ENCODE measurements at regions not wholly inside any gene's neighbourhood (a gene's known extent, or its start where the extent isn't known, plus 50 kb on each side); places are given as distances from the start of the nearest gene placed in this dataset.
A peak's percentile ranks its signal among the peaks of the same experiment; 100 is the strongest.
"Not testable (repeated sequence)": the region's sequence is repeated elsewhere in the genome, so short reads cannot be mapped to it uniquely, and the experiment has no call there.

DNA sequence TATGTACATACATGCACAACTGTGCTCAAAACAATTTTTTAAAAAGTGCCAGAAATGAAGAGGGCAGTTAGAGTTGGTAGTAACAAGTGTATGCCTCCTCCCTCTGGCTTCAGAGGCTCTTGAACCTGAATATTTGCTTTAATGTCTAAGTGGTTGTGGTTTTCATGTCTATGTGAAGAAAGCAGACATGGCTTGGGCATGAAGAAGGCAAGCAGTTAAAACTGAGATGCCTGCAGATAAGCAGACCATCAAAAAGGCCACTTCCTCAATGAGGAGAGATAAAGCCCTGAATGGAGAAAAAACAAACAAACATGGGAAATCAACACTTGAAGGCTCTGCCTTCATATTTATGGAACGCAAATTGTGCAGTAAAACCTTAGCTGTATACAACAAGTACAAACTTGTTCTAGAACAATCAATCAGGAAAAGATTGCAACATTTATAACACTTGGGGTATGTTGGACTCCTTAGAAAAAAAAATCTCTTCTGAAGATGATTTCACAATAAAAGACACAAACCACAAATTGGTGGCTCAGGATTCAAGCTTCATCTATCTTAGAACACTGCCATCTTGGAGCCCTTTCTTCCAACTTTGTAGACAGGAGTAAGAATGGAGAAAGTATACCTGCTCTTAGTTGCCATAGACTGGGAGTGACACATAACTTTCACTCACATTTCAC is 52.7 kb upstream of the PLA2G4A start:
- DNase-seq, result peak; percentile 35

DNA sequence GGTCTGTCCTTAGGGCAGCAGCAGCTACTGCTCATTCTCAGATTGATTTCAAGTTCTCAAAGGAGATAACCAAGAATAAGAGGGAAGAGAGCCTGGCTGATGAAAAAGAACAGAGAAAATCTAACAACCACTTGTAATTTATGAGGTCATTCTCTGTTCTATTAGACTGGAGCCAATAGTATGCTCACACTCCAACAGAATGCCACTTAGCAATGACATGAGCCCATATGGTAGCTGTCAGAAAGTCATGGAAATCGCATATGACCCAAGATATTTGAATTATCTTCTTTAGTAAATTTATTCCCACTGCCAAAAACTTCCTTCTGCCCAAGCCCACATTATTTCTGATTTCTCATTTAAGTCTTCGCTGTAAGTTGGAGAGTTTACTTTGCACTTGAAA is 53.7 kb upstream of the PLA2G4A start:
- DNase-seq, result no peak

- no peak for DNase-seq
Measured at GRCh38 chr1:186772228-186772627, 56.5 kb upstream of the PLA2G4A start.

GRCh38 chr1:186770421-186770820 is 58.3 kb upstream of the PLA2G4A start:
- DNase-seq, result no peak

DNA sequence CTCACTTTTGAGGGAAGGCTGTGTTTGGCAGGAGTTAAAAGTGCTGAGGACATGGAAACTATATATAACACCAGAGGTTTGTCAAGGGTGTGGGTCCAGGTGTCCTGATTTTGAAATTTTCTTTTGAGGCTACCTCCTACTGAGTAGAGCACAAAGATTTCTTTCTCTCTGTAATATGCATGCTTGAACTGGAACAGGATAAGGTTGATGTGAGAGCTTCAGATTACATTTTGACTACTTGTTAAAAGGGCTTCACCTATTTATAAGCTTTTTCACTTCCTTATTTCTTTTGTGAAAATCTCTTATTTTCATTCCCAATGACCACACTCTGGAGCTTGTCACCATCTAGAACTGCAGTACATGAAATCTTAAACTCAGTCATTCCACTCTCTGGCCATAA is 59.8 kb upstream of the PLA2G4A start:
- DNase-seq, result no peak

DNA sequence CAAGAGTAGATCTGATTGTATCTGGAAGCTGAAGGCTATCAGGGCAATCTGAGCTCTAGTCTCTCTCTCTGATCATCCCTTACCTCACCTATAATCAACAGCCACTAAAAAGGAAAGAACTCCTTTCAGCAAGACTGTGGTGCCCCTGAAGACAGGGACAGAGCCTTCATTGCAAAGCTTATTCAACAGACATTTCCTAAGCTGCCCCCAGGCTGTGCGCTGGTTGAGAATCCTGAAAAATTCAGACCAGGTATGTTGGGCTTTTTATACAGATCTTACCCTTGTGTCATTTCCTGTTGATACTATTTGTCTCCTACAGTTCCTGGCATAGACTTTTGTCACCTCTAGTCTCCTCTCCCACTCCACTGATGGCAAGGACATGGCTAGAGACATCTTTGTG is 63.3 kb upstream of the PLA2G4A start:
- DNase-seq, result no peak

DNA sequence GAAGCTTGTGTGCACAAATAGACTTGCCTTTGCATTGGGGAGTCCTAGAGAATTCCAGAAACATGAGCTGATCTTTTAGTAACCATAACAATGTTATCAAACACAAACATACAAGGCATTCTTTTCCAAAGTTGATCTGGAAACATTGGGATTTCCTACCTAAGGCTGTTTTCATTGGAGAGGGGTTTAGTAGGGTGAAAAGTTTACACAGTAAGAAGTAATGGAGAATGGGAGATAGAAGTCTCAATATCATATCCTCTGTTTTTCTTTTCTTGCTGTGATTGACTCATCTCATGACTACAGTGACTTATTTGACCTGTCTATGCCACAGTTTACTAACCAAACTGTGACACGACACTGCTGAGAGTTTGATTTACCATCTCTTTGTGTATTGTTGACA is 65.6 kb upstream of the PLA2G4A start:
- DNase-seq, result no peak

DNA sequence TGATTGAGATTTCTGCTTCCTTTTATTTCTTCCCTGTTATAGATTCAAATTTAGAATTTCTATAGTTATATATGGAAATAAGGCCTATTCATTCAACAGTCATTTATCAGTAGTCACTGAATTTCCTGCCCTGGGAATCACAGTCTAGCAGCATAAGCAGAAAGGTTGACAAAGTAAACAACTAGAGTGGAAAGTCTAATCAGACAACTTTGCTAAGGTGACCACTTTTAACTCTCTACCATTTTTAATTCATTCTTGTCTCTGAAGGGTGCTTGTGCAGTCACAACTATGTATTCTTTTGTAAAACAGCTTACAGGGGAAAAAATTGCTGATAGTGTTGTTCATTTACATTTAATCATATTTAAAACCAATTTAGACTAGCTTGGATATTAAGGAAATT is 66.1 kb upstream of the PLA2G4A start:
- DNase-seq, result no peak

GRCh38 chr1:186761358-186761757 is 67.4 kb upstream of the PLA2G4A start:
- DNase-seq, result no peak

GRCh38 chr1:186760446-186760845 is 68.3 kb upstream of the PLA2G4A start:
- DNase-seq, result peak; percentile 53

GRCh38 chr1:186758896-186759606 is 69.7 kb upstream of the PLA2G4A start:
- not testable (repeated sequence) for DNase-seq

- DNase-seq, result no peak
Measured at GRCh38 chr1:186757851-186758250, 70.9 kb upstream of the PLA2G4A start.

DNA sequence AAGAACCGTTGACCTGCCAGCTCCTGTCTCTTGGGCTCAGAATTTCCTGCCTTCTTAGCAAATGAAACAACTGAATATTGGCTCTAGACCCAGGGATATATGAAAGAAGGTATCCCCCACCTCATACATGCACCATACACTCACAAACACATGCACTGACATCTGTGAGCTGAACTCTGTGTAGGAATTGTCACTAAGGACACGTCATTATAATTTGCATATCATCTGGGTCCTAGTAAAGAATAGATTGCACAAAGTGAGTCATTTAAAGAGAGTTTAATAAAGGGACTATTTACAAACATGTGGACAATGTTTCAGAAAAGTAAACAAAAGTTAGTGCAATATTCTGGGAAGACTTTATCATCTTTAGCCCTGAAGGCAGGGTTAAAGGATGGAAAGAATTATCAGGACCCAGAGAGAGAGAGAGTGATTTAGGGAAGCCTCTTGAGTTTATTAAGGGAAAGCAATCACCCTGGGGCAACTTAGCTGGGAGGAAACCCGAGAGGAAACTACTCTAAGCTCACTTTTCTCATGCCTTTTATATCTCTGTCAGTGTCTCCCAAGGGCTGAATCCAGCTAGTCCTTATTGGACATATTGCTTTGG is 74.1 kb upstream of the PLA2G4A start:
- DNase-seq, result no peak

GRCh38 chr1:186753241-186753640 is 73.0 kb upstream of the PTGS2 start:
- no peak for DNase-seq

GRCh38 chr1:186750257-186750656 is 70.0 kb upstream of the PTGS2 start:
- DNase-seq, result no peak

GRCh38 chr1:186749820-186750219 is 69.6 kb upstream of the PTGS2 start:
- DNase-seq, result no peak

- no peak for DNase-seq
Measured at GRCh38 chr1:186747661-186748060, 67.4 kb upstream of the PTGS2 start.

DNA sequence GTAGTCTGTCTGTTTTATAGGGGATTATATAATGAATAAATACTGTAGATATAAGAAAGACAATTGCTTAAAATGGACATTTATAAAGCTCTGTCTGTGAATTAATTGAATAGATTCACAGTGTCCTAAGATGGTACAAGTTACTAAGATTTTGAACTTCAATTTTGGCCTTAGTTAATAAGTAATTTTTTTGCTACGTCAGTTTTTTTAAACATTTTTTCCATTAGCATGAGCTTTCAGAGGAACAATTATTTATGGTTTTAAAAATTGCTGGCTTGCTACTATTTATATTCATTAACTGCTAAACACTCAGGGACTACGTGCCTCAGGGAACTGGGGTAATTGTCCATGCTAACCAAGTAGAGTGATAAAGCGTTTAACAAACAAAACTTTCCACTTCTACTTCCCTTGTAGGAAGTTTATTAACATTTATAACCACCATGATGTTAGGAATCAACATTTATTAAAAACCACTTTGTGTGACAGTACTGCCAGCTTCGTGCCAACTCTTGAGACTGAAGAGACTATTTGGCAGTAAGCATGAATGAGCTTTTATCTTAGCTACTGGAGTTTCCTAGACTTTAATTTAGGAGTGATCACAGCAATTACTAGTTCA is 65.4 kb upstream of the PTGS2 start:
- DNase-seq, result no peak

DNA sequence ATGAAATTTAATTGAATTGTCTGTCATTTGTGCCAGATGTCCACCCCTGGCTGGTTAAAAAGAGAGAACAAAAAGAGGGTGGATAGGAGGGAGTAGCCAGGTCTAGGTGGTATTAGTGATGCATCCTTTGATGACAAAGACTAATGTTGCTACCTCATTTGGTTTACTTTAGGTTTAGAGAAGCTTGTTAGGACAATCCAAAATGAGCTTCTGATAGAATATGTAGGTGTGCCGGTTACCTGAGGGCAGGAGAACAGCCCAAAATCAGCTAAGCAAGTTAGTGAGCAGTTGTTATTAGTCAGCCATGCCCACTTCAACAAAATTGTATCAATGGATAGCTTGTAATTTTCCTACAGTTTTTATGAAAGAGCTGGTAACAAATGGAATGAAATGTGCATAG is 61.4 kb upstream of the PTGS2 start:
- no peak for DNase-seq

DNA sequence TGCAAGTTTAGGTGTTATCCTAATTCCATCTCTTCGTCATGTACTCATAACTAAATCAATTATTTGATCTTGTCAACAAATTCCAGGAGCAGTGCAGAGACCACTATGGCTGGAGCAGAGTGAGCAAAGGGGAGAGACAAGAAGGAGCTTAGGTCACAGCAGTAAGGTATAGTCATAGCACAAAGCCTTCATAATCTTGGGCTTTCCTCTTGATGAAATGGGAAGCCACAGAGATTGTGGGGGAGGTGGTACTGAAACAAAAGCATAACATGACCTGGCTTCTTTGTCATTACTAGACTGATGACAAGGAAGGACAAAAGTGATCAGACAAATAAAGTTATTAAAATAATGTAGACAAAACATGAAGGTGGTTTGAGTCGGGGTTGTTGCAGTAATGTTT is 60.1 kb upstream of the PTGS2 start:
- no peak for DNase-seq

- DNase-seq, result no peak
Measured at GRCh38 chr1:186739515-186739914, 59.3 kb upstream of the PTGS2 start.

- peak; percentile 18 for DNase-seq
Measured at GRCh38 chr1:186738926-186739325, 58.7 kb upstream of the PTGS2 start.

DNA sequence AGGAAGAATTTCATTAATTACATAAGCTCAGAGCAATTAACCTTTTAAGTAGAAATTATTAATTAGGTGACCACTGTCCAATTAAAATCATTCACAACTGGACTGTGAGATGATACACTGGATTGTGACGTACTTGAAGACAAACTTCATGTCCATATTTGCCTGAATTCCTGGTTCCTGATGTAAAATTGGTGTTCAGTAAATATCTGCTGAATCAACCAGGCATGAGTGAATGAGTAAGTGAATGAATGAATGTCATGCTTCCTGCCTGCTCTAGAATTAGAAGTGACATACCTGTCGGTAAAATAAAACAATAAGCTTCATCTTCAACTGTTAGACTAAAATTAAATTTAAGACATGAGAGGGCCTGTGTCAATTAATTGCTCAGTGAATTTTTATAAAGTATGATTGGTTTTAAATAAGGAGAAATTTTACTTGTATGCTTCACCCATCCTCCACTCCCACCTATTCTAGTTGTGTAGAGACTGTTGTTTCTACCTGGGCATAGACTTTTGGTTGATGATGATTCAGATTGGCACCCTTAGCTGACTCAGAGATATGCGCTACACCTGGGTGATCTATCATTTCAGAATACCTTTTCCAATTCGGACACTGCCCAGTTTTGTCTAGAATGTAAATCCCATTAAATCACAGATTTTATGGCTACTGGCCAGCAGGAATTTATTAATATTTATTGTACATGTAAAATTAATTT is 56.9 kb upstream of the PTGS2 start:
- no peak for DNase-seq

Measured in hematopoietic multipotent progenitor cell treated with erythropoietin and hydrocortisone succinate and interleukin-3 and kit ligand, for 8 days (in vitro differentiated cells).